ENCODE measurements at regions not wholly inside any gene's neighbourhood (a gene's known extent, or its start where the extent isn't known, plus 50 kb on each side); places are given as distances from the start of the nearest gene placed in this dataset.

- no peak for TF ChIP-seq CTCF (IDR thresholded peaks at IDR 0.05)
- no peak for TF ChIP-seq EZH2 (IDR thresholded peaks at IDR 0.05; ENCODE audit: borderline replicate concordance, insufficient read depth, low read depth, low read length, poor library complexity, severe bottlenecking)
These were observed 66.6 kb upstream of the ZNF527 start for GRCh38 chr19:37304190-37304883.
